GM19240 (cell line): ENCODE measurements at regions not wholly inside any gene's neighbourhood (a gene's known extent, or its start where the extent isn't known, plus 50 kb on each side); places are given as distances from the start of the nearest gene placed in this dataset.

Experiments
- DNase-seq: peaks from one replicate; pipeline ENCODE4 v3.0.0; 2011; ENCODE audit warnings: low spot score; ENCODE audit not compliant: insufficient read length

- no peak for DNase-seq
Measured at GRCh38 chr18:41829647-41830516, 125.2 kb upstream of the PIK3C3 start.

GRCh38 chr18:41828137-41828536 is 126.9 kb upstream of the PIK3C3 start:
- DNase-seq, result no peak

GRCh38 chr18:41820784-41821183 is 134.2 kb upstream of the PIK3C3 start:
- no peak for DNase-seq

- no peak for DNase-seq
Measured at GRCh38 chr18:41818381-41819355, 136.4 kb upstream of the PIK3C3 start.

- no peak for DNase-seq
Measured at GRCh38 chr18:41814651-41815050, 140.4 kb upstream of the PIK3C3 start.

GRCh38 chr18:41809652-41810051 is 145.4 kb upstream of the PIK3C3 start:
- no peak for DNase-seq

- no peak for DNase-seq
Measured at GRCh38 chr18:41805341-41805740, 149.7 kb upstream of the PIK3C3 start.

GRCh38 chr18:41798879-41799278 is 156.2 kb upstream of the PIK3C3 start:
- no peak for DNase-seq

GRCh38 chr18:41790687-41791086 is 164.3 kb upstream of the PIK3C3 start:
- no peak for DNase-seq

GRCh38 chr18:41789001-41789400 is 166.0 kb upstream of the PIK3C3 start:
- no peak for DNase-seq

- no peak for DNase-seq
Measured at GRCh38 chr18:41783879-41784278, 171.2 kb upstream of the PIK3C3 start.

GRCh38 chr18:41783065-41783818 is 171.8 kb upstream of the PIK3C3 start:
- no peak for DNase-seq

GRCh38 chr18:41771973-41772372 is 183.1 kb upstream of the PIK3C3 start:
- DNase-seq, result no peak

- no peak for DNase-seq
Measured at GRCh38 chr18:41769265-41769664, 185.8 kb upstream of the PIK3C3 start.

GRCh38 chr18:41768467-41768866 is 186.6 kb upstream of the PIK3C3 start:
- no peak for DNase-seq

- DNase-seq, result no peak
Measured at GRCh38 chr18:41767960-41768359, 187.1 kb upstream of the PIK3C3 start.

GRCh38 chr18:41765460-41765859 is 189.6 kb upstream of the PIK3C3 start:
- no peak for DNase-seq

GRCh38 chr18:41763361-41763760 is 191.7 kb upstream of the PIK3C3 start:
- DNase-seq, result no peak

GRCh38 chr18:41761333-41762018 is 193.6 kb upstream of the PIK3C3 start:
- DNase-seq, result no peak

GRCh38 chr18:41758534-41758933 is 196.5 kb upstream of the PIK3C3 start:
- DNase-seq, result no peak

- no peak for DNase-seq
Measured at GRCh38 chr18:41756141-41756540, 198.9 kb upstream of the PIK3C3 start.
